GM06990 (cell line): ENCODE measurements at regions not wholly inside any gene's neighbourhood (a gene's known extent, or its start where the extent isn't known, plus 50 kb on each side); places are given as distances from the start of the nearest gene placed in this dataset.

Source experiments
- DNase-seq: peaks from one replicate; pipeline ENCODE4 v3.0.0-alpha.2; 2011; ENCODE audit not compliant: insufficient read length; ENCODE audit errors: extremely low read depth
- H3K27me3 ChIP-seq: replicated peaks from 2 replicates; pipeline ENCODE4 v1.6.0; 2011; ENCODE audit warnings: low read length; ENCODE audit not compliant: control insufficient read depth, insufficient read depth
- H3K36me3 ChIP-seq: 2 replicates; pipeline ENCODE4 v1.5.1; 2011; ENCODE audit warnings: low read length; ENCODE audit not compliant: control insufficient read depth, insufficient read depth
- H3K4me3 ChIP-seq: replicated peaks from 2 replicates; pipeline ENCODE4 v1.5.1; 2011; ENCODE audit warnings: low read depth, mild to moderate bottlenecking, control low read depth, low read length
- TF ChIP-seq, protein P1 (sequence below): IDR thresholded peaks from 2 replicates; pipeline ENCODE4 v1.5.1; 2011; ENCODE audit warnings: low read length, control low read depth, mild to moderate bottlenecking, inconsistent platforms; ENCODE audit not compliant: insufficient read depth, poor library complexity, severe bottlenecking

DNA sequence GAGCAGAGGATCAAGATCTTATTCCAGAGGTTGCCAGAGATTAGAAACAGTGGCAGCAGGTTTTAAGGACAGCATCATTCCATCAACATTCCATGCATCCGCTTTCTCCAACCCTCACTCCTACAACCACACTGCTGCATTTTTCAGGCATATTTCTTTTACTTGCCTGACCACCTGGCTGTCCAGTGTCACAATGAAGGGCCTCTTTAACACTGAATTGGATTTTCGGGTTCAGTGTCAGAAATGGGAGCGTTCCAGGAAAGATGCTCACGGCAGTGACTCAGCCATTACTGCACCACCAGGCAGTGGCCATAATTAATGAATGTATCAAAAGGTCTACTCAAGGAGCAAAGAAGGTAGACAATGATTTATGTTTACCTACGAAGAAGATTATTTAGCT is 200.4 kb upstream of the ESRRG start:
- TF ChIP-seq, protein P1, sequence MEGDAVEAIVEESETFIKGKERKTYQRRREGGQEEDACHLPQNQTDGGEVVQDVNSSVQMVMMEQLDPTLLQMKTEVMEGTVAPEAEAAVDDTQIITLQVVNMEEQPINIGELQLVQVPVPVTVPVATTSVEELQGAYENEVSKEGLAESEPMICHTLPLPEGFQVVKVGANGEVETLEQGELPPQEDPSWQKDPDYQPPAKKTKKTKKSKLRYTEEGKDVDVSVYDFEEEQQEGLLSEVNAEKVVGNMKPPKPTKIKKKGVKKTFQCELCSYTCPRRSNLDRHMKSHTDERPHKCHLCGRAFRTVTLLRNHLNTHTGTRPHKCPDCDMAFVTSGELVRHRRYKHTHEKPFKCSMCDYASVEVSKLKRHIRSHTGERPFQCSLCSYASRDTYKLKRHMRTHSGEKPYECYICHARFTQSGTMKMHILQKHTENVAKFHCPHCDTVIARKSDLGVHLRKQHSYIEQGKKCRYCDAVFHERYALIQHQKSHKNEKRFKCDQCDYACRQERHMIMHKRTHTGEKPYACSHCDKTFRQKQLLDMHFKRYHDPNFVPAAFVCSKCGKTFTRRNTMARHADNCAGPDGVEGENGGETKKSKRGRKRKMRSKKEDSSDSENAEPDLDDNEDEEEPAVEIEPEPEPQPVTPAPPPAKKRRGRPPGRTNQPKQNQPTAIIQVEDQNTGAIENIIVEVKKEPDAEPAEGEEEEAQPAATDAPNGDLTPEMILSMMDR = no peak
- Histone ChIP-seq H3K36me3 (no peaks in the 10 kb centered on the region), H3K27me3 (no peaks in the 10 kb centered on the region; the same call in 1 of the 2 replicates), H3K4me3 (no peak overlapping the region)
- DNase-seq = no peak

DNA sequence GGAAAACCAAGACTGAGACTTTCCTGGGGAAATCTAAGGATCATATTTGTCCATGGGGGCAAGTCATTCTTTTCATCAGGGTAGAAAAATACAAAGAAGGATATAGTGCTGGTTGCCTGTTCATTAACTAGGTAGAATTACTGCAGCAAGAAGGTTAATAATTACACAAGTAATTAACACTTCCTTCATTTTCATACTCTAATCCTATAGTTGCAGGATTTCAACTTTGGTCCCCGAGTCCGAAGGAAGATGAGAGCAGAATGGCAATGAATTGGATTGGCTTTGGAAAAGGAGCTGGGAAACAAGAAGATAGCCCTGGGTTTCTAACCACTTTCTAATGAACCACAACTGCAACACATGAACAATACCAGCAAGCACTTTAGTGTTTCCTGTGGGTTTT is 199.2 kb upstream of the ESRRG start:
- Histone ChIP-seq H3K36me3 (no peaks in the 10 kb centered on the region), H3K27me3 (no peaks in the 10 kb centered on the region; the same call in 1 of the 2 replicates), H3K4me3 (no peak overlapping the region)
- TF ChIP-seq, protein P1 = no peak
- no peak for DNase-seq

DNA sequence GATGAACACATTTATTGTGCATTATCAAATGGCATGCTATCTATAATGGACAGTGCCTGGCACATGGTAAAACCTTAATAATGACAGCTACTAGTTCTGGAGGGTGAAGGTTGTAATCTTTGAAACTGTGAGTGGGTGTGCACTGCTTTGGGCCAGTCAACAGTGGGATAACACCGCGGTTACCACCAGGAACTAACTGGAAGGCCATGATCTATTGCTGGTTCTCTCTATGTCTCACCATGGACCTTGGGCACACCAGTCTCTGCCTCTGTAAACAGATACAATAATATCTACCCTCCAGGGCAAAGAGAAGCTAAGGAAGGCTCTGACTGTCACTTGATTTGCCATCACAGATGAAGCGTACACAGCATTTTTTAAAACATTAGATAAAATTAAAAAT is 198.6 kb upstream of the ESRRG start:
- Histone ChIP-seq H3K27me3 (no peaks in the 10 kb centered on the region; the same call in 1 of the 2 replicates), H3K4me3 (no peak overlapping the region), H3K36me3 (no peaks in the 10 kb centered on the region)
- no peak for DNase-seq
- TF ChIP-seq, protein P1 = no peak

DNA sequence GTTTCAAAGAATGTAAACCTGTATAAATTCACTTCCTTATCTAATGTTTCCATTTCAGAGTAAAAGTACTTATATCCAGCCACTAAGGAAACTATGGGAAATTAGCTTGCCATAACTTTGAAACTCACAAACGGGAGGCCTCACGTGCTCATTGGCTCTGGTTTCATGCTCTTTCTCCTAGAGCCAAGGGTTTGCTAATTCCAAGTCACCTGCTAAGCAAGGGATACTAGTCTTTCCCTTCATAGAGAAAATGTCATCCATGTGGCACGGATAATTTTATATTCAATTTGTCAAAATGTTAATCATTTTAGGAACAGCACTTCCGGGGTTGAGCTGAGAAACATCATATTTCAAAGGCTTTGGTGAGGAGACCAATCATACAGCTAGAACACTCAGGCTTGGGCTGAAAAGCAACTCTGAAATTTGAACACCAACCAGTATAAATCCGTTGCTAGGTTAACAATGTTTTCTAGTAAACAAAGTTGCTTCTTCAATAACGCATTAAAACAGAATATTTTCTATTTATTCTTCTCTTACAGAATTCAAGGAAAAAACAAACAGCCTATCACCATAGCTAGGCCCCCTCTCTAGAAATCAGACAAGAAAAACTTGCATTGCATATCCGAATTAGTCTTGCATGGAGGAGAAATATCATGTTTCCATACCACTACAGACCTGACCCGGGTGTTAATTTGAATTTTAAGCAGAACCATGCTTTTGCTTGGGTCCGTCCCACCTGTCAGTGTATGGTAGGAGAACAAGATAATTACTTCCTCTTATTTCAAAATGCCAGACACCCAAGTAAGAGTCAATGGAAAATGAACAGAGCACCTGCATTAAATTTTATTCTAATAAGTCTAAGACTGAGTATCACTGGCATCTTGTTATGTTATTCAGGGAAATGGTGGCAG is 196.1 kb upstream of the ESRRG start:
- no peak overlapping the region for H3K4me3 ChIP-seq

DNA sequence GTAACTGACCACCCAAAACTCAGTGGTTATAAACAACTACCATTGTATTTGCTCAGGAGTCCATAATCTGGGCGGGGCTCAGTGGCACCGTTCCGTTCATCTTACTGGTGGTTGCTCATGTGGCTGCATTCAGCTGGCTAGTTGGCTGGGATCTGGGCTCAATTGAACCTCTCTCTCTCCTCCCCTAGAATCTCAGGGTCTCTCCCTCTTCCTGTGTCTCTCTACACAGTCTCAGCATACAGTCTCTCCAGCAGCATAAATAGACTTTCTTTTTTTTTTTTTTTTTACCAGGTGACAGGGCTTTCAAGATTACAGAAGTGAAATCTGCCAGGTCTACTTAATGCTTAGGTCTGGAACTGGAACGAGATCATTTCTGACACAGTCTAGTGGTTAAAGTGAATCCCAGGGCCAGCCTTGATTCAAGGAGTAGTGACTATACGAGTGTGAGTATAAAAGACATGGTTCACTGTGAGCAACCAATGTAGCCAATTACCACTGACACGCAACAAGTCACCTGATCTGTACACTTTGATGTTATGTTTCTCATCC is 193.7 kb upstream of the ESRRG start:
- DNase-seq = no peak
- Histone ChIP-seq H3K27me3 (no peaks in the 10 kb centered on the region), H3K4me3 (no peak overlapping the region), H3K36me3 (no peaks in the 10 kb centered on the region)
- TF ChIP-seq, protein P1 = no peak

More for the DNA sequence above, 196.1 kb upstream of the ESRRG start:
- TF ChIP-seq, protein P1 = no peak
- Histone ChIP-seq H3K36me3 (no peaks in the 10 kb centered on the region), H3K27me3 (no peaks in the 10 kb centered on the region; the same call in 1 of the 2 replicates)
- DNase-seq = no peak
